ENCODE measurements at regions not wholly inside any gene's neighbourhood (a gene's known extent, or its start where the extent isn't known, plus 50 kb on each side); places are given as distances from the start of the nearest gene placed in this dataset.

GRCh38 chr16:5377280-5377898, 279.8 kb upstream of the EEF2KMT start:
- no peak for DNase-seq

GRCh38 chr16:5374184-5374583, 276.6 kb upstream of the EEF2KMT start:
- no peak for DNase-seq

DNA sequence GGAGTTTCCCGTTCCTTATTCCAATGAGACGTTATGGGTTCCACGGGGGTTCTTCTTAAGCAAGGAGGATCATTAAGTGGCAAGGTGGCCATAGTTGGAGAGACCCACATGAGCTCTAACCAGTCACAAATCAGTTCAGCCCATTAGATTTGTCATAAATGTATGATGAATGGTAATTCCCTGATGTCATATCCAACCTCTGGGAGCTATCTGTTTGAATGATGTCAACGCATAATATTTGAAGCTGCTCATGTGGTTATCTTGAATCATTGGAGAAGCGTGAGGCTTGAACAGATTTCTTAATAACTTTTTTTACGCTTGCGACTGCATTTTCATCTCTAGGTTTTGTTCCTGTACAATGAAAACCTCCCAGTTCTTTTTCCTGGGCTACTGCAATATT, 270.4 kb upstream of the EEF2KMT start:
- DNase-seq: no peak

GRCh38 chr16:5366126-5366525, 268.5 kb upstream of the EEF2KMT start:
- no peak for DNase-seq

- DNase-seq: no peak
Observed at GRCh38 chr16:5364186-5364585, 266.6 kb upstream of the EEF2KMT start.

- no peak for DNase-seq
Observed at GRCh38 chr16:5361322-5361721, 263.7 kb upstream of the EEF2KMT start.

GRCh38 chr16:5354645-5355044, 257.1 kb upstream of the EEF2KMT start:
- DNase-seq: no peak

- DNase-seq: no peak
Observed at GRCh38 chr16:5349670-5350517, 252.3 kb upstream of the EEF2KMT start.

GRCh38 chr16:5349101-5349500, 251.5 kb upstream of the EEF2KMT start:
- DNase-seq: no peak

- no peak for DNase-seq
Observed at GRCh38 chr16:5347561-5347960, 250.0 kb upstream of the EEF2KMT start.

DNA sequence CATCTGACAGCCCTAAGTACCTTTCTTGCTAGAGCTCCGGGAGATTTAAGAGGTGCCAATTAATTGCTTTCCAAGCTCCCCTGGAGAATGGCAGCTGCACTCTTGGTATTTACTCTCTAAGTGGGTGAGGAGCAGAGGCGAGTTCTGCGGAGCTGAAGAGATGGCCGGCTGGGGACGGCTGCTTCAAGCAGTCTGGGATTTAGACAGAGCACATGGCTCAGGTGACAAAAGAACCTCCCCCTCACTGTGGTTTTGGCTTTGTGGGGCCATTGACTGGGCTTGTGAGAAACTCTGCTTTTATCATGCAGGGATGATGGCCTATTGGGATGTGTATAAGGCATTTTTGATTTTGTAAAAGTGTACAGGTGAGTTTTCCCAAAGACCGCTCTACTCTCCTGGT, 239.3 kb upstream of the EEF2KMT start:
- DNase-seq: no peak

DNA sequence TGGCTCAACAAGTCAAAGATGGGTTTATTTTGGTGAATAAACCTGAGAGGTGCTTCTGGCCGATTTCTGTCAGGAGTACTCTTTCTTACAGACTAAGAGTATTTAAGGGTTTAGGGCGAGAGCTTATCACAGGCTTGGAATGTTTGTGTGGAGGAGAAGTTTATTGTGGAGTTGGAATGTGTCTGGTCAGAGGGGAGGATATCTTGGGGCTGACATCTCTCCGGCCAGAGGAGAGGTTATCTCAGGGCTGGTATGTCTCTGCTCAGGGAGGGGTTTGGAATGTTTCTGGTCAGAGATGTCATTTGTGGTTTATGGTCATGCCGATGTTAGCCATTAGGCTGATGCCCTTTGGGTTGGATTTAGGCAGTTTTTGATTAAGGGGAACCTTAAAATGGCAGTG, 236.4 kb upstream of the EEF2KMT start:
- DNase-seq: no peak

- no peak for DNase-seq
Observed at GRCh38 chr16:5333126-5333525, 235.5 kb upstream of the EEF2KMT start.

DNA sequence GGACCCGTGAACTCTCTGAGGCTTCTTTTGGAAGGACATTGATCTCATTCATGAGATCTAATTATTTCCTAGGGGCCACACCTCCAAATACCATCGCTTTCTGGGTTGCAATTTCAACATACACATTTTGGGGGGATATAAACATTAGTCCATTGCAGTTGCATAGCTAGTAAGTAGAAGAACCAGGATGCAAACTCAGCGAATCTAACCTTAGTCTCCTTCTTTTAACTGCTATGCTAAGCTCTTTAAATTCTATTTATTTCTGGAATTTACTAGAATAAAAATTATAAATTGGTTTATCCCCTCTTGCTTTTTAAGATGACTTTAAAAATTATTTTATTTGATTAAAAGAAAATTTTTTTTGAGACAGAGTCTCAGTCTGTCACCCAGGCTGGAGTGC, 232.5 kb upstream of the EEF2KMT start:
- DNase-seq: no peak

DNA sequence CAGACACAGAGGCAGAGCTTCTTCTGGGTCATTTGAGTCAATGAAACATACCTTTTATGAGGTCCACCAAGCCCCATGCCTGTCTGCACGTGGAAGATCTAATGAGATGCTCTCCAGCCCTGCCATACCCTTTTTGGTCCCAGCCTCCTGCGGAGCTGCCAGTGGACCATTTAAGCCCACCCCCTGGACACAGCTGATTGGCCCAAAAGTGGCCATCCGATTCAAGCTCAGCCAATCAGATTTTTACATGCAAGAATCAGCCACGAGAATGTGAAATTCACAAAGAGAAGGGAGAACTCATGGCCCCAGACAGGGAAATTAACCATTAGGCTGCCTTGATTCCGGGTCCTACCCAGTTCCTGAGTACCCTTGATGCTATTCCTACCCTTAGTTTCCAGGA, 231.0 kb upstream of the EEF2KMT start:
- DNase-seq: no peak

DNA sequence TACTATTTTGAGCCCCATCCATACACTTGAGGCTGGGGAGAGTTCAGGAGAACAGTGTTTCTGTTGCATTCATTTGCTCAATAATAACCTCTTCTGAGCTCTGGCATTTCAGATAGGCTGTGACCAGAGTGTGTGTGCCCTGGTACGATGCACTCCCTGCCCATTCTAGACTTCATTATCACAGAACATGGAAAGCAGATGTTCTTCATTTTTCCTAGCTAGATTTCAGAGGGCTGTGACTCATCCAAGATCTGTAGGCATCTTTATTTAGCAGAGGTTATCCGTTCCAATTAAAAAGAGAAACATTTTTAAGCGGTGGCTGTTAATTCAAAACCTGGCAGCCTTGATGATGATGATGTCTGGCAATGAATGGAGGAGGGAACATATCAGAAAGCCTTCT, 228.8 kb upstream of the EEF2KMT start:
- no peak for DNase-seq

- DNase-seq: no peak
Observed at GRCh38 chr16:5325932-5326331, 228.3 kb upstream of the EEF2KMT start.

DNA sequence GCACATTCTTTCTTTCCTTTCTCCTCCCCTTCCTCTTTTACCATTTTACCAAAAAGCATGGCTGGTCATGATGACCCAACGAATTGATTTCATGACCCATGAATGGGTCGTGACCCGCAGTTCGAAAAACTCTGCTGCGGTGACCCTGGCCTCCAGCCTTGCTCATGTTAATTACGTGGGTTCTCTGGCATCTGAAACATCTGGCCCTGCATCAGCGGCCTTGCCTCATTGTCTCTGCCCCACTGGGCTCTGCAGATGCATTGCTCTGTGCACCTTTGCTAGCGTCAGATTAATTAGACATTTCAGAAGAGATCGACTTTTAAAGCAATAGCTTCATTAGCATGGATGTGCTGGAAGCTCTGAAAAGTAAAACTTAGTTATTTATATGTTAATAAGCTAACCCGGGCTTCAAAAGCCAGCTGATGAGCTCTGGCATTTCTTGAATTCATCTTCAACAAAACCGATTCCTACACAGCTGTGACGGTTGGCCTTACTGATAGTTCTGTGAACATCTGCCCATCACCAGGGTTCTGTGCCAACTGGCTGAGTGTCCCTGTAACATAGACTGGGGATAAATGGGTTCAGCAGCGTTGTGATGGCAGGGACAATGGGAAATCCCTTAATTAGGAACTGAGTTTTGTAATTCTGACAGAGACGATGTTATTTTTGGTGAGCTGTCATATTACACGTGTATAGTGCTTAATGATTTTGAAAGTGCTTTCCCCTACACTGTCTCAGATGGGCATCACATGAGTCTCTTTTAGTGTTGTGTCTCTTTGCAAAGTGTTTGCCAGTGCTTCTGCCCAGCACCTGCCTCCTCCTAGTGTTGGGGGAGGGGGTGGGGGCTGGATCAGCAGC, 225.9 kb upstream of the EEF2KMT start:
- DNase-seq: no peak

DNA sequence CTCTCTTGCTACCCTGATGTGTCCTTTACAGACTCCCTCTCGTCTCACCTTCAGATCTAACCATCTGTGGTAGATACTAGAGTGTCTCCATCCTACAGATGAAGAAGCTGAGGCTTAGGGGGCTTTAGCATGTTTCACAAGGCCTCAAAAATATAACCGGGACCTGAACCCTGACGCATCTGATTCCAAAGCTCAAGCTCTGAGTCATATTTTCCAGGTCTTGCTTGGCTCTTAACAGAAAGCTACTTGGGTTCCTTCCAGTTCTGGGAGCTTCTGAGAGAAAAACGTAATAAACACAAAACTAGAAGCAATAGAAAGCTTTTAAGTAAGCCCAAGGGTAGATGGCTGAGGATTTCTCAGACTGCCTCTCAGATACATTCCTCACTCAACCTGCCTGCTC, 224.3 kb upstream of the EEF2KMT start:
- DNase-seq: no peak

- no peak for DNase-seq
Observed at GRCh38 chr16:5319799-5320198, 222.2 kb upstream of the EEF2KMT start.

DNA sequence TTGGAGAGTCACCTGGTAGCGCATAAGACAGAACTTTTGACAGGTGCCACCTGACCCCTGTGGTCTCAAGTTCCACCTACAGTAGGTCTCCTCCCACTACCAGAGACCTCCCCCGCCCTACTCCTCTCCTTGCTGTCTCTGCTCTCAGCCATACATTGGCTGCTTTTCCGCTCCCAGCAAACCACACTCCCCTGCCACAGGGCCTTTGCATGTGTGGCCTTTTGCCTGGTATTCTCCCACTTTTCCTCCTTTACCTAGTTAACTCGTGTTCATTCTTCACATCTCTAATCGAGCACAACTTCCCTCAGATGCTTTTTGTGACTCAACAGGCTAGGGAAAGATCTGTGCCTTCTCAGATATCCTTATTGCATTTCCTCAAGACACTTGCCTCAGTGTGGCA, 218.3 kb upstream of the EEF2KMT start:
- DNase-seq: no peak

DNA sequence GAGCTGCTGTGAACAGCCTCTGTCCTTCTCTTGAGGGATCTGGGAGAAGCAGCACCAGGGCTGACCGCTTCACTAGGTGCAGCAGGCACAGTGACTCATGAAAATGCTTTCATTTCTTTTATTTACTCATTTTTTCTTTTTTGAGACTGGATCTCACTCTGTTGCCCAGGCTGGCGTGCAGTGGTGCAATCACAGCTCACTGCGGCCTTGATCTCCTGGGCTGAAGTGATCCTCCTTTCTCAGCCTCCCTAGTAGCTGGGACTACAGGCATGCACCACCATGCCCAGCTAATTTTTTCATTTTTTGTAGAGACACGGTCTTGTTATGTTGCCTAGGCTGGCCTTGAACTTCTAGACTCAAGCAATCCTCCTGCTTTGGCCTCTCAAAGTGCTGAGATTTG, 216.8 kb upstream of the EEF2KMT start:
- no peak for DNase-seq

- DNase-seq: no peak
Observed at GRCh38 chr16:5309946-5310611, 212.5 kb upstream of the EEF2KMT start.
